ENCODE measurements at regions not wholly inside any gene's neighbourhood (a gene's known extent, or its start where the extent isn't known, plus 50 kb on each side); places are given as distances from the start of the nearest gene placed in this dataset.

GRCh38 chr3:157700405-157700804 is 197.2 kb upstream of the VEPH1 start:
- DNase-seq = no peak

DNA sequence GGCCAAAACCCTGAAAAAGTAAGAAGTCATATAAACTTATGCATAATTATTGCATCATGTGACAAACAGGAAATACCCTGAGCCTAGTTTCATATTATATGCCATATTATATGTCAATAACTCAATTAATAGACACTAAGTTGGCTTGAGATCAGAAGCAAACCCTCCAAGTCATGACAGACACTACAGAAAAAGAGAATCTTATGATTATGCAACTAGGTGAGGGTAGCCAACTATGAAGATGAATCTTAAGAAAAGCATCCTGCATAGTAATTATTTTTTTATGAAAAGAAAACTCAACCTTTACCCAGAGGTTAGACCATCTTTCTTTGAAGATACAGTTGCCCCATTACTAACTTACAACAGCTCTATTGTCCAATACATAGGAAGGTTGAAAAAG is 192.4 kb upstream of the VEPH1 start:
- DNase-seq = no peak

DNA sequence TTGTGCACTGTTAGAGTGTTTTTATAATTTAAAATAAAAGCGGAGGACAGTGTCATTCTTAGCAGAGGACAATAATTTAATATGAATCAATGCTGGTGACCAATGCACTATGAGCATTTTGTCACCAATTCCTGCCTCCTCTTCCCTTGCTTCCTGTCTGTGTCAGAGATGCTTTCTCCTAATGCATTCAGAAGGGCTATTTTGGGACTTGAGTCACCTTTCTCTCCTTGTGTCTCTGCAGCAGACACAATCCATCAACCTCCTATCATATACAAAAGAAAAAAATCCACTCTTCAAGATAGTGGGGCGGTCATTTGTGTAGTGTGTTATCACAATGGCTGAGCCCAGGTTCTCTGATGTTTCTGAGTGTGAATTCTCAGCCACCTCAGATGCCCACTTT is 191.9 kb upstream of the VEPH1 start:
- no peak for DNase-seq

GRCh38 chr3:157693762-157694161 is 190.5 kb upstream of the VEPH1 start:
- no peak for DNase-seq

- no peak for DNase-seq
Observed at GRCh38 chr3:157692468-157692867, 189.3 kb upstream of the VEPH1 start.

- no peak for DNase-seq
Observed at GRCh38 chr3:157683668-157684067, 180.5 kb upstream of the VEPH1 start.

DNA sequence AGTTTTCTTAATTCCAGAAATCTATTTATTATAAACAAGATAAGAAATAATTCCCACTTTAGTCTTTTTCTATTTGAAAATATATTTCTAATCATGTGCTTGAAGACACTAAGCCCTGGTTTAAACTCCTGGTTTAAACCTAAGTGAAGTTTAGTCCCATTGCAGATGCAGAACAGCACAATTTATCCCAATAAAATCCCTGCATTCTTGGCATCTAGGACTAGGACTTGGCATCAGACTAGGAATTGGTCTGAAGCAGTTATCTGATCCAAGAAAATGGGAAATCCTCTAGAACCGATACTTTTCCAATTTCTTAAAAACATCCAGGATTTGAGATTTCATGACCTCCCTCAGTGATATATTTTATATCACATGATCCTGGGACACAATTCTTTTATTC is 168.8 kb upstream of the VEPH1 start:
- DNase-seq = no peak

DNA sequence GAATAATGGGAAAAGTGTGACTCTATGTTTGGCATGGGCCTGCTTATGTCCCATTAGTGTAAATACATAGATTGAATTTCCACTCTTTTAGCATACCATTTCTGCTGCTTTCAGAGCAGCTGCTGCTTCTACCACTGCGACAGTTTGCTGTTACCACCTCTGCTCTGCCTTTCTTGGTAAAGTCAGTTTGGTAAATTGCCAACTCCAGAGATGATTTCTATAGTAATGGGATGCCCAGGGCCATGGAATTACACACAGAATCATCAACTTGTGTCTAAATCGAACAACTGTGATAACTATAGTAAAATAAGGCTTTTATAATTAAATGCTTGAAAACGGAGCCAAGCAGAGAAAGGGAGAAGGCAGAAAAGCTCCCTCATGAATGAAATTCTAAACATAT is 168.4 kb upstream of the VEPH1 start:
- DNase-seq = no peak

GRCh38 chr3:157669416-157669815 is 166.2 kb upstream of the VEPH1 start:
- no peak for DNase-seq

- DNase-seq = no peak
Observed at GRCh38 chr3:157667493-157667892, 164.3 kb upstream of the VEPH1 start.

GRCh38 chr3:157662171-157662570 is 159.0 kb upstream of the VEPH1 start:
- DNase-seq = no peak

DNA sequence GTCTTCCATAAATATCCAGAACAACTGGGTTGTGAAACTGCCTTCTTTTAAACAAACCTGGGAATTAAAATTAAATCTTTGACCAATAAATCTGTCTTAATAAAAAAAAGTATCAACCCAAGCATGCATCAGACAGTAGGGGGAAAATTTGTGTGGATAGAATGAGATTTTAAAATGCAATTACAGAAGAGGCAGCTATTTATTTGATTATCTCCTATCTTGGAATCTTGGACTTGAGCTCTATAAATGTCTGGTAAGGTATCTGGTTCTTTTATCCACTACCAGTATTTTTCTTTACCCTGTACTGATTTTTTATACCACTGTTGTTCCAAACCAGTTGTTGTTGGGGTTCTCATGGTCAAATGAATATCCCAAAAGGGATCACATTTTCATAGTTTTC is 157.6 kb upstream of the VEPH1 start:
- DNase-seq = no peak

DNA sequence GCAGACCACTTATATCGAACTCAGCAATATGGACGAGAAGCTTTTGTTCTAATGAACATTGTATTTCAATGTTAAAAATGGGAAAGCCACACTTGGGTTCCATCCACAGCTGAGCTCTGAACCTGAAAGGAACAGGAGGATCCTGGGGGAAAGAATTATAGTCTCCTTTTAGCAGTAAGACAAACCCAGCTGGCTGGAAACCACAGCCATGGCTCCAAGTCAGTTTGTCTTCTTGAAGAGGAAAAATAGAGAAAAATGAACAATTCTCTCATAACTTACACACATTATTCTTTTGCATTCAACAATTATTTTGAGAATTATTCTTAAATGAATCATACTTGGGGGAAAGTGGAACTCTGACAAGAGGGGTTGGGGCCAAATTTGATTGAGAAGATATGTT is 149.2 kb upstream of the VEPH1 start:
- DNase-seq = no peak

- DNase-seq = no peak
Observed at GRCh38 chr3:157650699-157651098, 147.5 kb upstream of the VEPH1 start.

GRCh38 chr3:157650172-157650571 is 147.0 kb upstream of the VEPH1 start:
- DNase-seq = no peak

- no peak for DNase-seq
Observed at GRCh38 chr3:157649511-157649910, 146.3 kb upstream of the VEPH1 start.

GRCh38 chr3:157647820-157648219 is 144.6 kb upstream of the VEPH1 start:
- DNase-seq = no peak

DNA sequence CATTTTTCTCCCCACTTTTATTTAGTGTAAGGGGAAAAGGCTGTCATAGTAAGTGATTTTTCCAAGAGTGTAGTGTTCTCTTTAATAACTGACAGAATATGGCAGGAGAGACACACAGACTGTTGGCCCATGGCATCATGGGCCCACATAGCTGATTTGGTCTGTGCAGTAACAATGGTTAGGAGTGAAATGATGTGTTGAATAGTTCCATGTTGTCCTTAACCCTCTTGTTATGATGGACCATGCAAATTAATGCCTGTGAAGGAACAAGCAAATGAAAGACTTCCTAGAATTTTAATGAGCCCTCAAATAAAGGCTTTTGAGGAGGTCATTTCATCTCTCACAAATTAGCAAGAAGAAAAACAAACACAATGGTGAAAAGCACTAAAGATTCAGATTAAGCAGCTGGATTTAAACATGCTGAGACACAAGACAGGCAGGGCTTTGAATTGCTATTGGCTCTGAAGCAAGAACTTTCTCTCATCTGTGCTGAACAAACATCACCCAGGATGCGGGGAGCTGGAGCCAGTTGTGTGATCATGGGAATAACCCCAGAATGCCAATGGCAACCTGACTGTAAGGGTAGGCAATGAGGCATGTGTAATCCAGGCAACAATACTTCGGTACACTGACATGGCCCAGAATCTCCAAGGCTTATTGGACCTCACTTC is 136.7 kb upstream of the VEPH1 start:
- no peak for DNase-seq

DNA sequence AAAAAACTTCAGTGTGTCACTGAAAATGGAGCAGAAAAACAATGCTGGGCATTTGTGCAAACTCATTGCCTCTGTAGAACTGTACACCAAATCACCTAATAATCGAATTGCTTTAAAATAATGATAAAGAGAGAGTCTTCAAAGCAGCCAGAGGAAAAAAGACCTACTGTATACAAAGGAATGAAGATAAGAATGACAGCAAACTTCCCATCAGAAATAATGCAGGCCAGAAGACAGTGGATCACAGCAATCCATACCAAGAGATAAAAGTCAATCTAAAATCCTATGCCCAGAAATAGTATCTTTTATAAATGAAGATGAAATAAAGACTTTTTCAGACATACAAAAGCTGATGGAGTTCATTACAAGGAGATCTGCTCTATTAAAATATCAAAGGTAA is 134.7 kb upstream of the VEPH1 start:
- DNase-seq = no peak

DNA sequence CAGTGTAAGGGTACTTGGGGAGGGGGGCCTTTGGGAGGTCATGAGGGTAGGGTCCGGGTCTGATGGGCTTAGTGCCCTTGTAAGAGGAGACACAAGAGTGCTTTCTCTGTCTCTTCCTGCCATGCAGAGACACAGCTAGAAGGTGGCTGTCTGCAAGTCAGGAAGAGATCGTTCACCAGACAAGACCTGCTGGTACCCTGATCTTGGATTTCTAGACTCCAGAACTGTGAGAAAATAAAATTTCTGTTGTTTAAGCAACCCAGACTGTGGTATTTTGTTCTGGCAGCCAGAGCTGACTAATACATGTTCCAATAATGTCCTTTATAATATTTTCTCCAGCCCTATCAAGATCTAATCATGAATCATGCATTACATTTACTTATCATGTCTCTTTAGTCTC is 130.0 kb upstream of the VEPH1 start:
- DNase-seq = no peak

GRCh38 chr3:157632075-157632474 is 128.9 kb upstream of the VEPH1 start:
- DNase-seq = no peak

DNA sequence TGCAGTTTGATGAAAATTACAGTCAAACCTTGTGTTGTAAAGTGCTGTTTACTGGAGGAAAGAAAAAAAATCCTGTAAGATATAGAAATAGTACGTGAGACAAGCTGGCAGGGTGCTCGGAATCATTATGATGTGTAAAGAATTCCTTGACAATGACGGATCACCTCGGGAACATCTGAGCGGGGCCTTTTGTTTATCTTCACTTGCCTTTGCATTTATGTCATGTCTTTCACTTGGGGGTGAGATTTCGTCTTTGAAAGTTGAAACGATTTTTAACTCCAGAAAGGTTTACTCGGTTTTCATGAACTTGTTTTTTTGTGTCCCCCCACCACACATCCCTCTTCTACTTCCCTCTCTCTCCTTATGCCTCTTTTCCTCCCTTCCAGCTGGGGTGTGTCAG is 128.3 kb upstream of the VEPH1 start:
- no peak for DNase-seq

GRCh38 chr3:157626817-157627216 is 123.6 kb upstream of the VEPH1 start:
- DNase-seq = no peak

GRCh38 chr3:157624801-157625200 is 121.6 kb upstream of the VEPH1 start:
- no peak for DNase-seq

GRCh38 chr3:157618886-157619285 is 115.7 kb upstream of the VEPH1 start:
- DNase-seq = no peak

All from central memory CD4-positive, alpha-beta T cell (primary cell).